HG03039 (cell line): ENCODE measurements at regions not wholly inside any gene's neighbourhood (a gene's known extent, or its start where the extent isn't known, plus 50 kb on each side); places are given as distances from the start of the nearest gene placed in this dataset.
"Not testable (repeated sequence)": the region's sequence is repeated elsewhere in the genome, so short reads cannot be mapped to it uniquely, and the experiment has no call there.

Source experiments
- ATAC-seq: cut with Tn5 transposase; IDR thresholded peaks from one replicate; pipeline ENCODE4 v1.9.1; 2021; ENCODE audit warnings: mild to moderate bottlenecking, moderate library complexity; ENCODE audit not compliant: unreplicated experiment

DNA sequence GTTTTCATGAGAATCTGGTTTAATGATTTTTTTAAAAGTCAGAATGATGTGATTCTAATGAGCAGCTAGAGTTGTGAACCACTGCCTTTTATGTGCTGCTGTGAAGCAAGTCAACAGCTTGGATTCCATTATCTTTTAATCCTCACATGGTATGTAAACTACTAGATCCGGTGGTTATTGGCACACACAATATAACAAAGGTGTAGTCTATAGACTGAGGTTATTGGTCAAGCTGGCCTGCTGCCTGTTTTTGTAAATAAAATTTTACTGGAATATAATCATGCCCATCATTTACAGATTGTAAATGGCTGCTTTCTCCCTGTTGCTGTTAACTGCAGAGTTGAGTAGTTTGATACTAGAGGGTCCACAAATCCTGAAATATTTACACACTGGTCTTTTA lies 103.1 kb downstream of the OTOL1 start:
- ATAC-seq = no peak

DNA sequence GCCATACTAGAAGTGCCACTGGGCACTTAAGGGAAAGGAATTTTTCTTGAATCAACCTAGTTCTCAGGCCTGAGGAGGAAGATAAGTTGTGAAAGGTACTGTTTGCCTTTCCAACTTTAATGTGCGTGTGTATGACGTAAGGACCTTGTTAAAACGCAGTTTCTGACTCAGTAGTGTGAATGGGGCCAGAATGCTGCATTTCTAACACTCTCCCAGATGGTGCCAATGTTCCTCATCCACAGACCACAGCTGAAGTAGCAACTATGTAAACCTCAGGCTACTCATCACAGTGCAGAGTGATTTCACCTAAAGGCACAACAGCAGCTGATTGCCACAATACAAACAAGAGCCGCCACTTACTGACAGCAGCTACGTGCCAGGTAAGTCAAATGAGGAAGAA lies 103.6 kb downstream of the OTOL1 start:
- no peak for ATAC-seq

DNA sequence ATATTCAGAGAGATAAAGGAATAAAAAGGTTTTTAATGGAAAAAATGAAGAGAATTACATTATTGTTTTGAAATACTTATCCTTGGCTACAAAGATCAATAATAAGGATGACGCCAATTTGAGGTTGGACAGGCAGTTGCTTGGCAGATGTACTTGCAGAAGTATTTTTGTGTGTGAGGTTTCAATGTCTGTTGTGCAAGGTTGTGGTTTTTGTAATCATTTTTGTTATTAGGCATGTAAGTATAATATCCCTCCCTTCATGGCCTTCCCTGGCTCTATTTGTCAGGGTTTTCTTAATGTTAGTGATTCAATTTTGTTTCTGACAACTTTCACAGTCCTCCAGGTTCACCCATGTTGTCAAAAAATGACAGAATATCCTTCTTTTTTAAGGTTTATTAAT lies 105.9 kb downstream of the OTOL1 start:
- ATAC-seq = no peak

DNA sequence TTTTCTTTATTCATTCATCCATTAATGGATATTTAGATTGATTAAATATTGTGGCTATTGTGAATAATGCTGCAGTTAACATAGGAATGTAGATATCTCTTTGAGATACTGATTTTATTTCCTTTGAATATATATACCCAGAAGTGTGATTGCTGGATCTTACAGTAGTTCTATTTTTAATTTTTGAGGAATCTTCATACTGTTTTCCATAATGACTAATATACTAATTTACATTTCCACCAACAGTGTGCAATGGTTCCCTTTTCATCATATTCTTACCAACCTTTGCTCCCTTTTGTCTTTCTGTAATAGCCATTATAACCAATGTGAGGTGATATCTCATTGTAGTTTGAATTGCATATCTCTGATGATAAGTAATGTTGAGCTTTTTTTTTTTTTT lies 106.3 kb downstream of the OTOL1 start:
- no peak for ATAC-seq

DNA sequence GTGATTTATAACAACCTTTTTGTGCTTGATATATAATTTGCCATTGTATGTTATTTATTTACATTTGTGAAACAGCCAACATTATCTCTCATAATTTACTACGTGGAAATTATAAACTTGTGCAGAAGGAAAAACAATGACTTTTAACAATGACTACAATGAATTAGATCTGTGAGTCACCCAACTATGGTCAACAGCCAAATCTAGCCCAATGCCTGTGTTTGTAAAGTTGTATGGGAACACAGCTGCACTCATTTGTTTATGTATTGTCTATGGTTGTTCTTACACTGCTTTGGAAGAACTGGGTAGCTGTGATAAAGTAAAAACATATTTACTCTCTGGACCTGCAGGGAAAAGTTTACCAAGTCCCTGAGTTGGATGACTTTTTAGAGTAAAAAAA lies 110.4 kb downstream of the OTOL1 start:
- ATAC-seq = no peak

DNA sequence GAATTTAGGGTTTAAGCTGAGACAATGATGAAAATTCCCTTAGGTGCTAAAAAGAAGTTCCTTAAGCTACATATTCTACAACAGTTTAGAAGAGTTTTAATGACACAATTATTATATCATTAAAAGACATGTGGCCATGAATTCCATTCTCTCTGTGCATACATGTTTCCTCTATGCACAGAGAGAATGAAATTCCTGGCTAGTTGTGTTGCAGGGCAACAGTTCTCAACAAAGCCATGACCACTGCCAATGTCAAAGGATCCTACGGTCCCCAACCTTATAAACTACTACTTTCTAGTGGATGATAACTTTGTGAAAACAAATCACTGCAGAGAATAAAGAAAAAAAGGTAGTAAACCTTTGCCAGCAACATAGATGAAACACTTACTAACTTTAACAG lies 122.7 kb downstream of the OTOL1 start:
- no peak for ATAC-seq

DNA sequence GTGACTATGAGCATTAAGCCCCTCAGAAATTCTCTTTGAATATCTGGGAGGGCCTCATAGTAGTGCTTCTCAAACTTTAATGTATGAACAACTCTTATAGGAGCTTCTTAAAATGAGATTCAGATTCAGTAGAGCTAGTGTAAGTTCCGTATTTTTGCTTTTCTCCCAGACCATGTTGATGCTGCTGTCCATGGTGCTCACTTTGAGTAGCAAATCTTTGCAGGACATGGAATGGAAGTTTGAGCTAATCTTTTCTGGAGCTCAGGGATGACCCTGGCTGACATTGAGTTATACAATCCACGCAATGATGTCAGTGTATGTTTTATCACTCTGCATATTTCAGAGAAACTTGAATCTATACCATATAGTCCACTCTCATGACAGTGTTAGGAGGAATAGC lies 134.2 kb downstream of the OTOL1 start:
- ATAC-seq = no peak

DNA sequence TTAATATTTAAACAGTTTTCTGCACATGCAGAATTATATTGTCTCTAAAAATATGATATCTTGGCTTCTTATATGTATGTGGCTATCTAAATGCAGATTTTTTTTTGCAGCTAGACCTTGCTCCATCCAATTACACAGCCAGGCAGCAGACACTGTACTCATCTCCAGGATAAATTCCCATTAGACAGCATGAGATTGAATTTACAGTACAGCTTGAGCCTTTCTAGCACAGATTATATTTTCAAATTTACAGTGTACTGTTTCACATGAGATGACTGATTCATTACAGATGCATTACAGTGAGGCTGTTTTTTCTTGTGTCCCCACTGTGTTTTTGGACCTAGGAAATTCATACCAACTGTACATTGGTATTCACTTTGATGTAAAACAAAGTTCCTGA lies 134.9 kb downstream of the OTOL1 start:
- ATAC-seq = no peak

DNA sequence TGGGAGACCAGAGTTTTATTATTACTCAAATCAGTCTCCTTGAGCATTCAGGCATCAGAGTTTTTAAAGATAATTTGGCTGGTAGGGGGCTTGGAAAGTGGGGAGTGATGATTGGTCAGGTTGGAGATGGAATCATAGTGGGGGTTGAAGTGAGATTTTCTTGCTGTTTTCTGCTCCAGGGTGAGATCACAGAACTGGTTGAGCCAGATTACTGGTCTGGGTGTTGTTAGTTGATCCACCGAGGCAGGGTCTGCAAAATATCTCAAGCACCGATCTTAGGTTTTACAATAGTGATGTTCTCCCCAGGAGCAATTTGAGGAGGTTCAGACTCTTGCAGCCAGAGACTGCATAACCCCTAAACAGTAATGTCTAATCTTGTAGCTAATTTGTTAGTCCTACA lies 141.0 kb downstream of the OTOL1 start:
- ATAC-seq = no peak

DNA sequence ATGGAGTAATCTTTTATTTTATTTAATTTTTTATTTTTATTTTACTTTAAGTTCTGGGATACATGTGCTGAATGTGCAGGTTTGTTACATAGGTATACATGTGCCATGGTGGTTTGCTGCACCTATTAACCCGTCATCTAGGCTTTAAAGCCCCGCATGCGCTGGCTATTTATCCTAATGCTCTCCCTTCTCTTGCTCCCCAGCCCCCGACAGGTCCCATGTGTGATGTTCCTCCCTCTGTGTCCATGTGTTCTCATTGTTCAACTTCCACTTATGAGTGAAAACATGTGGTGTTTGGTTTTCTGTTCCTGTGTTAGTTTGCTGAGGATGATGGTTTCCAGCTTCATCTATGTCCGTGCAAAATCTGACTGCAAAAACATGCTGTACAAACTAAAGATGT lies 142.5 kb downstream of the OTOL1 start:
- ATAC-seq = not testable (repeated sequence)

DNA sequence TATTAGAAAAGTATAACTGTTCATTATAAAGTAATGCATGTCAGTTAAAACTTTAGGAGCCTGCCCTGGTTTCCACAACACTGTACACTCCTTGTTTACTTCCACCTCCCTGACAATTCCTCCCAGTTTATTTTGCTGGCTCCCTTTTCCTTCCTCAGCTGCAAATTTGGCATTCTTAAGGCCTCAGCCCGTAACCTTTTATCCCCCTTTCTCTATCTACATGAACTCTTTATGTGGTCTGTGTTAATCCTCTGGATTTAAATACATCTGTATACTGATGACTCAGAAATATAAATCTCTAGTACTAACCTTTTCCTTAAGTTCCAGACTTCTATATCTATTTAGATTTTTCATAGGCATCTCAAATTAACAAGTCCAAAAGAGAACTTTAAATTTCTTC lies 143.6 kb downstream of the OTOL1 start:
- ATAC-seq = no peak

DNA sequence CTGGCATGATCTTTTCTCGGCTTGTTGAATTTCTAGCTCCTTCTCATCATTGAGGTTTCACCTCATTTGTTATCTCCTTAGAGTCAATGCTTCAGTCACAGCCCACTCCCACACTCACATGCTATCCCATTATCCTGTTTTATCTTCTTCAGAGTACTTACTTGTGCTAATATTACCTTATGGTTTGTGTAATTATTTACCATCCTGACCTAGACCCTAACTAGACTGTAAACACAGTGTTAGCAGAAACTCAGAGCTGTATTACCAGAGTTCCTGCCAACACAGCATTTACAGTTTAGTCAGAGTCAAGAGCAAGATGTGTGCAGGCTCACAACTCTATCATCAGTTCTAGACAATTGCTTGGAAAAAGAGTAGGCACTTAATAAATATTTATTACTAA lies 144.7 kb downstream of the OTOL1 start:
- no peak for ATAC-seq

DNA sequence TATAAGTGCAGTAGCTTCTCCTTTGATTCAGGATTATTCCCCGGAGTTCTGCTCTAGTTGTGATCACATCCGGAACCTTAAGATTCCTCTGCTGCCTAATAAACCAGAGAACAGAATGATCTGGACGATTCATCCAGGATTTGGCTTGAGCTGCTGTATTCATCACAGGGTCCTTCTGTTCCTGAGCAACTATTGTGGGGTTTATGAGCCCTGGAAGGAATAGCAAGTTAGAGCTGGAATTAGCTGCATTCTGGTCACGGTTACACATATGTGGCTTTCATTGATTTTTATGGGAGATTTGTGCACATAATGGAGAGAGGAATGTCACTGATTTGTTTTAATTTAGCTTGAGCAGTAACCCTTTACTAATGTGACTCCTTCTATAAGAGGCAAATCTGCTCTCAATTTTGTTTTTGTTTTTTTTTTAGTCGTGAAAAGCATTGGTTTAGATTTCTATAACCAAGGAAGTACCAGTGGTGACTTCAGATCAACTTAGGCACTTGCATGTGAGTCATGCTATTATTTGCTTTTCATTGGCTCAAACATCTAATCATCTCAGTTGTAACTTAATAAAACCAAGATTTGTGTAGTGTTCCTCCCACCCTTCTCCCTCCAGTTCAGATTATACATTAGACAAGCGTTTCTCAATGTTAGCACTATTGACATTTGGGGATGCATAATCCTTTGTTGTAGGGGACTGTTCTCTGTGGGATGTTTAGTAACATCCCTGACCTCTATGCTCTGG lies 148.5 kb downstream of the OTOL1 start:
- no peak for ATAC-seq

DNA sequence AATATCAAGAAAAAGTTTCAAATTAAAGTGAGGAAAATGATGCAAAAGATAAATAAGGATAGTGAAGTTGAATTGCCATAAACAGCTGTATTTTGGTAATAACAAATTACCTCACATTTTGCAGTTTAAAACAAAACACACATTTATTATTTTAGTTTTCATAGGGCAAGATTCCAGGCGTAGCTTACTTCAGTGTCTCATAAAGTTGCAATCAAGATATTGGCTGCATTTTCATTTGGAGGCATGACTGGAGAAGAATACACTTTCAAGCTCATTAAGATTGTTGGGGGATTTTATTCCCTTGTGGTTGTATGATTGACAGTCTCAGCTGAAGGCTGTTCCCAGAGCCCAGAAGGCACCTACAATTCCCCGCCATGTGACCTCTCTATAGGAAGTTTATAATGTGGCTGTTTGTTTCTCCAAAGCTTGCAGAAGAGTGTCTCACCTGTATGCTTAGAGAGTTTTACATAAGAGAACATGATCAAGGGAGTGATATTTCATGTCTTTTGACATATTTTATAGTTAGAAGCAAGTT lies 151.4 kb downstream of the OTOL1 start:
- ATAC-seq = no peak

DNA sequence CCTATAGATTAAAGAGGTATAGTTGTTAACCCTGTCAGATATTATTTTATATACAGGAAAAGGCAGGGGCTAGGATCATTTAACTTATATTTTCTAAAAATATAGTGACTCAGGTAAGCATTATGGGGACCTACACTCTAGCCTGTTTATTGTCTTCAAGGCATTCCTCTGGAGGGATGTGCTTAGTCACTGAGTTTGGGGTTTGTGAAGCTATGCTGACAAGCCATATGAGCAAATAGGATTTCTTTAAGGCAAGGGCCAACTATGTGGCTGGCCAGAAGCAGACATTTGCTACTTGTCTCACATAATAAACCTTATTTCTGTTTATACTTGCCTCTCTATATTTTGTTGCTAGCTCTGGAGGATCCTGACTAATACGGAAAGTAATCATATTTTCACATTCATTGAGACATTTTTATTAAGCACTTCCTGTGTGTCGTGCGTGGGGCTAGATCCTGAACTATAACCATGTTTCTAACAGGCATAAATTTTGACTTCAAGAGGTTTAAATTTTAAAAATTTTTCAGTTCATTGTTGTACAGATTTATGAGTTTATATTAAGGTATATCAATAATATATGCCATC lies 153.4 kb downstream of the OTOL1 start:
- ATAC-seq = no peak

DNA sequence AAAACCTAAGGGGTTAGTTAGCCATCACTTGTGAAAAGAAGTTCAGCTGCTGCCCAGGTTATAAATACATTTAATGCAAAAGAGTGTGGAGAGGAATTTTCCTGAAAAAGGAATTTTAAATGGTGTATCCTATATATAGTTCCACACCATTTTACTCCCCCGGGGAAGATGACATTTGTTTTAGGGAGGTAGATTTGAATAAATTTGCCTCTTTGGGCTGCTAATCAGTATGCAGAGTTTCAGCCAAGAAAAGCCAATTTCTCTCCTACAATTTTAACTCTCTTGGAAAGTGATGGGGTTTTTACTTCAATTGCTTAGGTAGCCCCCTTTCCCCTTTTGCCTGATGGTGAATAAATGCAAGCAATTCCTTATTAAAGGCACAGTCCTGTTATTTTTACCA lies 161.2 kb downstream of the OTOL1 start:
- ATAC-seq = no peak

DNA sequence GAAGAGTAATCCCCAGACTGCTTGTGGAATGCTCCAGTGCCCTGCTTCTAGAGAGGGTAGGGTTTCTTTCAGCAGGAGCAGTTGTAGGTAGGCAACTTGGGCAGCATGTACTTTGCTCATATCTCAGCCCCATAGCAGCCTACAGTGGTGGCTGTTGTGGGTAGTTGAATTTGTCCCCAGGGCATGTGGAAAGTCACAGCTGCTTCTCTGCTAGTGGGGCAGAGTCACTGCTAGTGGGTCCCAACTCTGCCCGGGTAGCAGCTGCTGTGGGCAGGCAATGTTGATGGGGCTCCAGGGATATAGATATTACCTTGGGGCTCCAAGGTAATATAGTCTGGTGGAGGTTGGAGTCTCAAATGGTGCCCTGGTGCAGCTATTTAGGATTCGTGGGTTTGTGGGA lies 174.5 kb downstream of the OTOL1 start:
- no peak for ATAC-seq

DNA sequence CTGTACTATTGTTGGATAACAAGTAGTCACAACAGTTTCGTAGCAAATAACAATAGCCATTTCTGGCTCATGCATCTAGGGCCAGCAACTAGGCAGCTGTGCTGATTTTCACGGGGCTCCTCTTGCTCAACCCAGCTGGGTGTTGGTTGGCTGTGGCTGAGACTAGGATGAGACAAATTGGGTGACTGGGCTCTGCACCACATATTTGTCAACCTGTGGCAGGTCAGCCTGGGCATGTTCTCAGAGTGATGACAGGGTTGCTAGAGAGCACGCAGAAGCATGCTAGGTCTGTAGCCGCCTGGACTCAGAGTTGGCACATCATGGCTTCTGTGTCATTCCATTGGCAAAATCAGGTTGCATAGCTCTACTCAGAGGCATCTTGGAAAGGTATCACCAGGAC lies 175.9 kb downstream of the OTOL1 start:
- no peak for ATAC-seq

DNA sequence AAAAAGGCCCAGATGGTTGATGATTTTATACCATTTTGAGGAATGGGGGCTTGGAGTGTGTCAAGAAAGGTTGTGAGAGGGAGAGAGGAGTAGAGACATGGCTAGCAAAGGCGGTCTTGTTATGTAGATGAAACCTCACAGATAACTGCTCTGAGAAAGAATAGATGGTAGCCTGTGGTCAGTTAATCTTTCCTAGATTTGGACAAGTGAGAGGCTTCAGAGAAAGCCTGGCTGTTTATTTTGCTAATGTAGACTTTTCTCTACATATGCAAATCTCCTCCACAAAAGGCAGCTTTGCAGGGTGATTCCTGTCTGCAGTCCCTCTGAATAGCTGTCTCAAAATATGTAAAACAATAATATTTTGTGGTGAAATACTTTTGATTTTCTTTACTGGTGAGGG lies 177.3 kb downstream of the OTOL1 start:
- no peak for ATAC-seq

DNA sequence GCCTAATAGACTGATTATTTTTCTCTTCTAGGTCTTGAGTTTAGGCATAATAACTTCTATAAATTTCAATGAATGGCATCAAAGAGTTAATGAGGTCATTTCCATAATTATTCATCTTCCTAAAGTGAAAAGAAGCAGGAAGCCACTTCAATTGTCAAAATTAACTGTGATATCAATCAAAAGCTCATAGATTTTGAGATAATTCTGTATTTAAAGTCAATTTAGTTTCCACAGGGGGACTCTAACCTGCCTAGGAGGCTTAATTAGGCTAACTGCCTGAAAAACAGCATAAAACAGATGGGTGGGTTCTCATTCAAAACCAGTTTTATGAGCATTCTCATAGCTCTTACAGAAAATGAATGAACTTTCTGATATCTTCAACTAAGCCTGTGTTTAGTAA lies 177.8 kb downstream of the OTOL1 start:
- ATAC-seq = no peak

DNA sequence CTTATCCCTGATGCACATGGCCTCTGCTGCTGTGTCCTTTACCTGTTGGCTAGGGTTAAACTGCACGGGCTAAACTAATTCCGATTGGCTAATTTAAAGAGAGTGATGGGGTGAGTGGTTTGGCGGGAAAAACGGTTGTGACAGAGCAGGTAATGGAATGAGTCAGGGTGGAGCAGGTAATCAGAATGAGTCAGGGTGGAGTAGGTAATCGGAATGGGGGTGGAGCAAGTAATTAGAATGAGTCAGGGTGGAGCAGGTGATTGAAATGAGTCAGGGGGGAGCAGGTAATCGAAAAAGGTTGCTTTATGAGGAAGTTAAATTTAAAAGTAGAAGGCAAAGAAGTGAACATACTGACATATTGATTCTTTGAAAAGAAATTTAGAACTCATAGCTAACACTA lies 185.2 kb downstream of the OTOL1 start:
- ATAC-seq = not testable (repeated sequence)

DNA sequence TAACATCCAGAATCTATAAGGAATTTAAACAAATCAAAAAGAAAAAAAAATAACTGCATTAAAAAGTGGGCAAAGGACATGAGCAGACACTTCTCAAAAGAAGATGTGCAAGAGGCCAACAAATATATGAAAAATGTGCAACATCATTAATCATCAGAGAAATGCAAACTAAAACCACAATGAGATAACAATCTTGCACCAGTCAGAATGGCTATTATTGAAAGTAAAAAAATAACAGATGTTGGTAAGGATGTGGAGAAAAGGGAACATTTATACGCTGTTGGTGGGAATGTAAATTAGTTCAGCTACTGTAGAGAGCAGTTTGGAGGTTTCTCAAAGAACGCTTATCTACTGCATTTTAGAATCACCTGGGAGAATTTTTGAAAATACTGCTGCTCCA lies 186.1 kb downstream of the OTOL1 start:
- no peak for ATAC-seq
